ENCODE measurements at regions not wholly inside any gene's neighbourhood (a gene's known extent, or its start where the extent isn't known, plus 50 kb on each side); places are given as distances from the start of the nearest gene placed in this dataset.

GRCh38 chr1:50270926-50271325, 152.3 kb downstream of the DMRTA2 start:
- TF ChIP-seq EZH2 (IDR thresholded peaks at IDR 0.05; ENCODE audit: borderline replicate concordance, low read depth, low read length, severe bottlenecking) (no peak), CTCF (IDR thresholded peaks at IDR 0.05; ENCODE audit: extremely low read depth in 1 of 2, insufficient read depth in 1 of 2, low read depth in 1 of 2, low read length in 2 of 2) (no peak)
